Muscle of leg (tissue), 3 donors: ENCODE measurements at regions not wholly inside any gene's neighbourhood (a gene's known extent, or its start where the extent isn't known, plus 50 kb on each side); places are given as distances from the start of the nearest gene placed in this dataset.

Experiments
- DNase-seq: peaks from one replicate; pipeline ENCODE4 v3.0.0; 2013
- H3K27ac ChIP-seq: one replicate; pipeline ENCODE4 v1.5.1; 2013; ENCODE audit warnings: mild to moderate bottlenecking, low read length, control low read depth
- H3K27me3 ChIP-seq: one replicate; pipeline ENCODE4 v1.6.1; 2013; ENCODE audit warnings: low read length; ENCODE audit not compliant: control insufficient read depth, insufficient read depth
- H3K36me3 ChIP-seq: one replicate; pipeline ENCODE4 v1.6.1; 2013; ENCODE audit warnings: low read length; ENCODE audit not compliant: control insufficient read depth, insufficient read depth
- H3K4me1 ChIP-seq: one replicate; pipeline ENCODE4 v1.6.1; 2013; ENCODE audit warnings: low read length; ENCODE audit not compliant: control insufficient read depth, insufficient read depth
- H3K4me3 ChIP-seq: one replicate; pipeline ENCODE4 v1.5.1; 2013; ENCODE audit warnings: low read length, control low read depth
- H3K9me3 ChIP-seq: replicated peaks from 2 replicates; pipeline ENCODE4 v1.6.1; 2013; ENCODE audit warnings: low read depth, low read length; ENCODE audit not compliant: control insufficient read depth
- WGBS: methylation state at CpG from one replicate; pipeline ENCODE4 v1.1.5; 2013; ENCODE audit warnings: missing lambda C conversion rate; ENCODE audit not compliant: insufficient coverage; 5-methylcytosine and 5-hydroxymethylcytosine counted together

DNA sequence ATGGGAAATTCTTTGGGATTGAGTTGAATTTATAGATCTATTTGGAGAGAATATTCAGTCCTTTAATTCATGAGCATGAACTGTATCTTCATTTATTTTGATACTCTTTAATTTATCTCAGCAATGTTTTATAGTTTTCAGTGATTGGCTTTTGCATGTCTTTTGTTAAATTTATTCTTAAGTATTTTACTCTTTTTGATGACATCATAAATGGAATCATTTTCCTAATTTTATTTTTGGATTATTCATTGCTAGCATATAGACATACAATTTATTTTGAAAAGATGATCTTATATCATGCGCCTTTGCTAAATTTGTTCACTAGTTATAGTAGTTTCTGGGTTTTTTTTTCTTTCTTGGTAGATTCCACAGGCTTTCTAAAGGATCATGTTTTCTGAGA is 149.2 kb upstream of the ASIC2 start:
- H3K27ac ChIP-seq = no peak overlapping the region
- no peak overlapping the region for H3K4me3 ChIP-seq
- H3K4me1 ChIP-seq = no peaks in the 10 kb centered on the region
- H3K27me3 ChIP-seq = no peaks in the 10 kb centered on the region
- WGBS = no CpG with 5 or more reads among the region's 1 CpG
- H3K36me3 ChIP-seq = no peaks in the 10 kb centered on the region
- H3K9me3 ChIP-seq = no peaks in the 10 kb centered on the region
- no peak for DNase-seq

DNA sequence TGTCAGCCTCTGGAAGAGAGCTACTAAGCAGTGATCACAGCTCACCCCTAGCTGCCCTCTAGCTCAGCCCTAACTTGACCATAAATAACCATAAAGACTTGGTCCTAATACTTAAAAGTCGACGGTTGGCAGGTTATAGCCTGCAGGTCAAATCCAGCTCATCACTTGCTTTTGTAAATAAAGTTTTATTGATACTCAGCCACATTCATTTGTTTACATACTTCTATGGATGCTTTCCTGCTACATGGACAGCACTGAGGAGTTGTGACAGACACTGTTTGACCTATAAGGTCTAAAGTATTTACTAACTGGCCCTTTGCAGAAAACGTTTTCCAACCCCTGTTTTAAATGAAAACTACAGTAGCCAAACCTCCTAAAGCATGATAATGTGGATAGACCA is 151.6 kb upstream of the ASIC2 start:
- no peaks in the 10 kb centered on the region for H3K27me3 ChIP-seq
- no peak for DNase-seq
- H3K27ac ChIP-seq = no peak overlapping the region
- H3K9me3 ChIP-seq = no peaks in the 10 kb centered on the region
- no peaks in the 10 kb centered on the region for H3K36me3 ChIP-seq
- H3K4me3 ChIP-seq = no peak overlapping the region
- WGBS = no CpG with 5 or more reads among the region's 3 CpGs
- H3K4me1 ChIP-seq = no peaks in the 10 kb centered on the region

DNA sequence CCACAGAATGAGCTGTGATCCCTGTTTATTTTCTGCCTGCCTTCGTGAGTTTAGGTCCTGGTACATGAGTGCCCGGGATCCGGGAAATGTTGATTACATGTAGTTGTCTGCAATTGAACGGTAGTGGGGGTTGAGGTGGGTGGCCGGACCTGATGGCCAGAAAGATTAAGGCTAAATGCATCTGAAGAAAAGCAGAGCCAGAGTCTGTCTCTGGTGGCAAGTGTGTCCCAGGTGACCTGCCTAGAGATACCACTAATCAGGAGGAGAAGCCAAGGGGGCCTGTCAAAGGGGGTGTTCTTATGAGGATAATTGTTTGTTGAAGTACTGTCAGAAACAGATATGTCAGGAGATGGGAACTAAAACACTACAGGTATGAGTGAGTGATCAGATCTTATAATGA is 154.0 kb upstream of the ASIC2 start:
- DNase-seq = no peak
- Histone ChIP-seq H3K4me1 (no peaks in the 10 kb centered on the region), H3K9me3 (no peaks in the 10 kb centered on the region), H3K36me3 (no peaks in the 10 kb centered on the region), H3K27ac (no peak overlapping the region), H3K4me3 (no peak overlapping the region), H3K27me3 (no peaks in the 10 kb centered on the region)
- 30% methylated on average over 5 of the region's 5 CpGs for WGBS

DNA sequence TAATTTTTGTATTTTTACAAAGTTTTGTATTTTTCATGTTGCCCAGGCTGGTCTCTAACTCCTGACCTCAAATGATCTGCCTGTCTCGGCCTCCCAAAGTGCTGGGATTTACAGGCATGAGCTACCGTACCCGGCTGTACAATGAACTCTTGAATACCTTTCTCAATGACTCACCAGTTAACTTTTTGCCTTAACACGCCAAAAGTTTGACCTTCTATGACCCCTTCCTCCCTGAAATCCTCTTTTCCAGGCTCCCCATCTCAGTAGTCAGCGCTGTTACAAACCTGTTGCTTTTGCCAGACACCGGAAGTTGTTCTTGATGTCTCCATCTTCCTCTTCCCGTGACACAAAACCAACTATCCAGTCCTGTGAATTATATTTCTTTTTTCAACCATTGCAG is 158.1 kb upstream of the ASIC2 start:
- DNase-seq = no peak
- Histone ChIP-seq H3K4me3 (no peak overlapping the region), H3K4me1 (no peaks in the 10 kb centered on the region), H3K36me3 (no peaks in the 10 kb centered on the region), H3K27ac (no peak overlapping the region), H3K27me3 (no peaks in the 10 kb centered on the region), H3K9me3 (no peaks in the 10 kb centered on the region)
- 64% methylated on average over 7 of the region's 7 CpGs for WGBS

DNA sequence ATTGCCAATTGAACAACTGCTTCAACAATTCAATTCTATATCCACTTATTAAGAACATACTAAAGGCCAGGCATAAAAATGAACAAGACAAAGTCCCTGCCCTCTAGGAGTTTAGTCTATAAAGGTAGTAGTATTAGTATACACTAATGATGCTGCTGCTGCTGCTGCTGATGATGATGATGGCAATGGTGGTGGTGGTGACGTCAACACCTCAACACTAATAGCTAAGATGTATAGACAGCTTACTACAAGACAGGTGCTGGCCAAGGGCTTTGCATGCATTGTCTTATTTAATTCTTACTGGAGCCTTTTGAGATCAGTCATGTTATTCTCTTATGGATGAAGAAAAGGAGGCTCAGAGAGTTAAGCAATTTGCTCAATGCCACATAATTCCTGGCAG is 164.4 kb upstream of the ASIC2 start:
- no peak overlapping the region for H3K4me3 ChIP-seq
- H3K27ac ChIP-seq = no peak overlapping the region
- no peaks in the 10 kb centered on the region for H3K4me1 ChIP-seq
- no CpG with 5 or more reads among the region's 1 CpG for WGBS
- H3K9me3 ChIP-seq = no peaks in the 10 kb centered on the region
- DNase-seq = no peak
- no peaks in the 10 kb centered on the region for H3K36me3 ChIP-seq
- peaks cover 4% of the 10 kb centered on the region for H3K27me3 ChIP-seq

DNA sequence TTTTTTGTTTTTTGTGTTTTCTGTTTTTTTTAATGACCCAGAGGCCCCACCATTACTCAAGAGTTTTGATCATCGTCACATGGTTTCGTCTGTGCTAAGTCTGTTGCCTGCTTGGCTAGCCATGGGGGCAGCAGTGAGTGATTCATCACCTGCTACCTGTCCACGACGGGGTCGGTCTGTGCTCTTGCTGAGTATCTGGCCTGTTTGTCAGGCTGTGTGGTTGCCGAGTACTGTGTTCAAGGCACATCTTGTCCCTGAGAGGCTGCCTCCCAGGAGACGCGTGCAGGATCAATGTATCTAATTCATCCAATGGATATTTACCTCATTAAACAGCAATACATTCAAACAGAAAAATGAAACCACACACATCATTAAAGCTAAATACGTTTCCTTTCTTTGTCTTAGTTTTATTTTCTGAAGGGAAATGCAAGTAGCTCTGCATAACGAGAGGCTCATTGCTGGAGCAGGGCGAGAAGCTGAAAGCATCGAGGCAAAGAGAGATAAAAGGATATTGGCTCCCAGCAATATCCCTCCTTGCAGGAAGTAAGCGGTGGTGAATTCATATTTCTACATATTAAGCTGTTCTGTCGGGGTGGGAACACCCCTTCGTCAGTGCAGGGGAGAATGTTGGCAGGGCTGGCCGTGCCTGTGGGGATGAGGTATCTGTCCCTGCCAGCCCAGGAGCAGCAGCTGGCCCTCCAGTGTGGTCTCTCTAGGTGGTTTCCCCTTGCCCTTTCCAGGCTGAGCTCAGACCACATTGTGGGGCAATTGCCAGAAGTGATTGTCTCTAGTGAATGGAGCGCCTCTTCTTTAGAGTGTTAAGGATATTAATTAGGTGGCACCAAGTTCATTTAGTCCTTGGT is 166.2 kb upstream of the ASIC2 start:
- H3K36me3 ChIP-seq = no peaks in the 10 kb centered on the region
- H3K27me3 ChIP-seq = peaks cover 4% of the 10 kb centered on the region
- no peak for DNase-seq
- 52% methylated on average over 12 of the region's 17 CpGs for WGBS
- H3K27ac ChIP-seq = no peak overlapping the region
- no peaks in the 10 kb centered on the region for H3K4me1 ChIP-seq
- no peak overlapping the region for H3K4me3 ChIP-seq
- H3K9me3 ChIP-seq = no peaks in the 10 kb centered on the region

DNA sequence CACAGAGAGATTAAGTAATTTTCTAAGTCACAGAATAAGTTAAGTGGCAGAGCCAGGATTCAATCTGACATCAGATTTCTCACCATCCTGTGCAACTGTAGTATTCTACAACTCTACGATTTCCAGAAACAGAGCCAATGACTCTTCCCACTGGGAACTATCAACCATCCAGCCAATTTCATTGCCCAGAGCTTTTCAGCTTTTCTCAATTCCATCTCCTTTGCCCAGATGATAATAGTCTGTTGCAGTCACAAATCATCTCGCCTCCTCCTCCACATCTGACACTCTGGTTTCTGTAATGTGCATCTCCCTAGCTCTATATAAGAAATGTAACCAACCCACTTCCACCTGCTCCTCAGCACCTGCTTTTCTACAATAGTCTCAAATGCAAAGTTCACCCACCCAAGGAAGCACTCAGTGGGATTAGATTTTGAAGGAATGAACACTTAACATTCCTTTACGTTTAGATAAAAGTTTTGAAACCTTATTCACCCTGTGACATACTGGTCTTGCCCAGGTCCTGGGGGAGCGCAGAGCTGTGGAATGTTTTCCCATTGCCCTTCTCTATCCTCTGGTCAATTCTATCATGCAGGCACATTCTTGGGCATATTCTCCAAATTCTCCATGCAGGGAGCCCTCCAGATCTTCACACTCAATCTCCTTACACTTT is 167.8 kb upstream of the ASIC2 start:
- H3K36me3 ChIP-seq = no peaks in the 10 kb centered on the region
- no peak overlapping the region for H3K4me3 ChIP-seq
- WGBS = 54% methylated on average over 3 of the region's 4 CpGs
- DNase-seq = no peak
- H3K4me1 ChIP-seq = no peaks in the 10 kb centered on the region
- no peaks in the 10 kb centered on the region for H3K9me3 ChIP-seq
- H3K27me3 ChIP-seq = peaks cover 4% of the 10 kb centered on the region
- no peak overlapping the region for H3K27ac ChIP-seq

DNA sequence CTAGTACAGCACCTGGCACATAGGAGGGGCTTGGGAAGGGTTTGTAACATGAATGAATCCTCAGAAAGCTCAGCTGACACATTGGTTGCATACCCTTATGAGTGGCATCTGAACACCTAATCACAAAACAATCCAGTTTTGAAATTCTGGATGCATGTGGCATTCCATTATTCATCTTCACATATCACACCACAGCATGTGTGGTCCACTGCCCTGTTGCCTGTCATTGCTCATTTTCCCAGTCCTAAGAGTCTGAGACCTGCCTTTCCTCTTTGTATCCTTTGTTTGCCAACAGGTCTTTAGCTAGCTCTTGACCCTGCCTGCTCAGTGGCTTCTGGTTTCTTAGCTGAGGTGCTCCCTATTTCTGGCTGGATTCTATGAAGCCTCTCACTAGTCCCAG is 170.8 kb upstream of the ASIC2 start:
- H3K27me3 ChIP-seq = peaks cover 2% of the 10 kb centered on the region
- H3K4me1 ChIP-seq = peaks cover 2% of the 10 kb centered on the region
- no peaks in the 10 kb centered on the region for H3K9me3 ChIP-seq
- H3K27ac ChIP-seq = no peak overlapping the region
- no peaks in the 10 kb centered on the region for H3K36me3 ChIP-seq
- DNase-seq = no peak
- H3K4me3 ChIP-seq = no peak overlapping the region

DNA sequence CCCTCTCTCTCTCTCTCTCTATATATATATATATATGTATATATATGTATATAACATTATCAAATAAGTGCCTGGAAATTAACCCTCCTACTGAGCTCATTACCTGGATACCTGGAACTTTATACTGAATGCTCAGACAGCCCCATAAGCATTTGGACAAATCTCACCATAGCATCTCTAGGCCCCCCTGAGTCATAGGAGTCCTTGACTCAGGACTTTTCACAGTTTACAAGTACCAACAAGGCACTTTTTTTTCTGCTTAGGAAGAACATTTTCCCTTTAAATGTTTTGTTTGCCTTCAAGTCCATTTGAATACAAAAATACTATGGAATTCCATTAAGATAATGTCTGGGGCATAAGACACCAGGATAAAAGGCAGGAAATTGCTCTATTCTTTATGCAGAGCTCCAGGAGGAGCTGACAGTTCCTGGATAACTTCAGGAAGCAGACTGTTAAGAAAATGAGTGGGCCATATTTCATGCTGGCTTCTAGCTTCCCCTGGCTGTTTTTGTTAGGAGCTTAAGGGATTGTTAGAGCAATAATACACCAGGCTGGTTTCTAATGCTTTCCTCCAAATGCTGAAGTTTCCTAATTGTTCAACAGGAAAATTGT is 171.7 kb upstream of the ASIC2 start:
- Histone ChIP-seq H3K9me3 (no peaks in the 10 kb centered on the region), H3K4me1 (peaks cover 9% of the 10 kb centered on the region), H3K4me3 (no peak overlapping the region), H3K36me3 (no peaks in the 10 kb centered on the region), H3K27me3 (no peaks in the 10 kb centered on the region), H3K27ac (no peak overlapping the region)
- DNase-seq = peak; percentile 15

DNA sequence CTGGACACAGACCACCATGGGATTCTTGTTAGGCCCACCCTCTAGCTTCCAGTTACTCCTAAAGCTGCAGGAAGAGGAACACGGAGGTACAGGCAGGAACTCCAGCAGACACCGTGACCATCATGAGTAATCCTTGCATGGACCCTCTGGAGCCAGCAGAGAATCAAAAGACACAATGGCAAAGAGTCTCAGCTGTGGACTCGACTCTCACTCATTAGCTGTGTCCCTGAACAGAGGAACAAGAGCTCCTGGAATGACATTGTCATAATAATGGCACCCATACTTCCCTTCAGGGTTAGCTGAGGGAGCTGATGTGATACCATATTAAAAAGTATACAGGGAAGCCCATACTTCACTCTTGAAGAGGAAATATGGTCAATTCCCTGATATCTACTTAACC is 176.3 kb upstream of the ASIC2 start:
- 50% methylated on average over 2 of the region's 3 CpGs for WGBS
- Histone ChIP-seq H3K27ac (peak overlapping the region; percentile 2), H3K36me3 (no peaks in the 10 kb centered on the region), H3K27me3 (no peaks in the 10 kb centered on the region), H3K4me1 (peaks cover 14% of the 10 kb centered on the region), H3K9me3 (no peaks in the 10 kb centered on the region), H3K4me3 (no peak overlapping the region)
- peak; percentile 11 for DNase-seq
